Colonic mucosa (tissue), 4 donors: ENCODE measurements at regions not wholly inside any gene's neighbourhood (a gene's known extent, or its start where the extent isn't known, plus 50 kb on each side); places are given as distances from the start of the nearest gene placed in this dataset.

Source experiments
- DNase-seq: peaks from one replicate; pipeline ENCODE4 v3.0.0-alpha.2; 2020
- H3K27ac ChIP-seq: fragments of 200-600 bp; one replicate; pipeline ENCODE4 v1.8.0; 2021
- H3K27me3 ChIP-seq: fragments of 200-600 bp; one replicate; pipeline ENCODE4 v1.8.0; 2021
- H3K36me3 ChIP-seq: fragments of 200-600 bp; one replicate; pipeline ENCODE4 v1.8.0; 2021
- H3K4me1 ChIP-seq: fragments of 200-600 bp; one replicate; pipeline ENCODE4 v1.8.0; 2021; ENCODE audit warnings: mild to moderate bottlenecking
- H3K4me3 ChIP-seq: fragments of 200-600 bp; one replicate; pipeline ENCODE4 v1.8.0; 2021
- H3K9ac ChIP-seq, 2 donors: one replicate each; pipeline ENCODE4 v1.7.0; 2013; ENCODE audit warnings: control low read depth in 2 of 2, low read depth in 2 of 2, low read length in 2 of 2
- H3K9me3 ChIP-seq: fragments of 200-600 bp; one replicate; pipeline ENCODE4 v1.8.0; 2021
- CTCF ChIP-seq: fragments of 200-600 bp; IDR thresholded peaks from one replicate; pipeline ENCODE4 v1.8.0; 2022; ENCODE audit warnings: antibody characterized with exemption, mild to moderate bottlenecking
- intact Hi-C: fragments of 100-400 bp; cut with DNase I; formaldehyde crosslinking; loops from one replicate; pipeline ENCODE4 v1.14.1; 2022
- donor health status: healthy.
- donor health status: DM: no; HTN: no; CAD: no.
- donor health status: DM: no; HTN: no; CAD: no.

- TF ChIP-seq CTCF: no peak
Measured at GRCh38 chr1:30609336-30609998, 113.9 kb downstream of the MATN1 start.

GRCh38 chr1:30607723-30608122 lies 115.7 kb downstream of the MATN1 start:
- DNase-seq: no peak
- Histone ChIP-seq H3K9me3 (no peaks in the 10 kb centered on the region), H3K4me1 (no peaks in the 10 kb centered on the region), H3K27me3 (no peaks in the 10 kb centered on the region), H3K36me3 (no peaks in the 10 kb centered on the region), H3K4me3 (no peak overlapping the region), H3K27ac (no peak overlapping the region), H3K9ac (no peak overlapping the region)
- intact Hi-C loops: no loop called here
- no peak for TF ChIP-seq CTCF

More at GRCh38 chr1:30609336-30609998, 113.9 kb downstream of the MATN1 start:
- intact Hi-C loops: no loop called here
- H3K9ac ChIP-seq: no peak overlapping the region
- H3K36me3 ChIP-seq: no peaks in the 10 kb centered on the region
- no peaks in the 10 kb centered on the region for H3K4me1 ChIP-seq
- no peak for DNase-seq
- no peaks in the 10 kb centered on the region for H3K27me3 ChIP-seq
- H3K9me3 ChIP-seq: no peaks in the 10 kb centered on the region
- no peak overlapping the region for H3K27ac ChIP-seq
- no peak overlapping the region for H3K4me3 ChIP-seq

- TF ChIP-seq CTCF: no peak
- H3K4me3 ChIP-seq: no peak overlapping the region
- no peak for DNase-seq
- intact Hi-C loops: no loop called here
- H3K27ac ChIP-seq: no peak overlapping the region
- H3K9ac ChIP-seq: no peak overlapping the region
- H3K36me3 ChIP-seq: no peaks in the 10 kb centered on the region
- H3K9me3 ChIP-seq: no peaks in the 10 kb centered on the region
- H3K27me3 ChIP-seq: no peaks in the 10 kb centered on the region
- no peaks in the 10 kb centered on the region for H3K4me1 ChIP-seq
Measured at GRCh38 chr1:30606166-30606565, 117.2 kb downstream of the MATN1 start.

GRCh38 chr1:30605441-30605920 lies 117.9 kb downstream of the MATN1 start:
- intact Hi-C loops: no loop called here
- H3K27me3 ChIP-seq: no peaks in the 10 kb centered on the region
- no peak overlapping the region for H3K27ac ChIP-seq
- no peaks in the 10 kb centered on the region for H3K9me3 ChIP-seq
- H3K4me1 ChIP-seq: no peaks in the 10 kb centered on the region
- H3K4me3 ChIP-seq: no peak overlapping the region
- no peak for TF ChIP-seq CTCF
- H3K9ac ChIP-seq: no peak overlapping the region
- H3K36me3 ChIP-seq: no peaks in the 10 kb centered on the region
- DNase-seq: no peak

- Histone ChIP-seq H3K9ac (no peak overlapping the region), H3K4me3 (no peak overlapping the region), H3K36me3 (no peaks in the 10 kb centered on the region), H3K4me1 (no peaks in the 10 kb centered on the region), H3K9me3 (no peaks in the 10 kb centered on the region), H3K27ac (no peak overlapping the region), H3K27me3 (no peaks in the 10 kb centered on the region)
- TF ChIP-seq CTCF: no peak
- intact Hi-C loops: no loop called here
- DNase-seq: no peak
Measured at GRCh38 chr1:30604801-30605440, 118.5 kb downstream of the MATN1 start.
